Choroid plexus epithelial cell (primary cell): ENCODE measurements at regions not wholly inside any gene's neighbourhood (a gene's known extent, or its start where the extent isn't known, plus 50 kb on each side); places are given as distances from the start of the nearest gene placed in this dataset.

Experiments used
- DNase-seq: peaks from one replicate; pipeline ENCODE4 v3.0.0-alpha.2; 2010; ENCODE audit warnings: low read depth
- H3K4me3 ChIP-seq: 2 replicates; pipeline ENCODE4 v1.5.1; 2011; ENCODE audit warnings: low read depth, mild to moderate bottlenecking, control low read depth, low read length, moderate library complexity
- CTCF ChIP-seq: conservative IDR thresholded peaks from 2 replicates; pipeline ENCODE4 v1.5.1; 2011; ENCODE audit warnings: low read depth, mild to moderate bottlenecking, control low read depth, inconsistent platforms, low read length, moderate library complexity

GRCh38 chr5:167332309-167332708, 959.1 kb upstream of the WWC1 start:
- no peak overlapping the region for H3K4me3 ChIP-seq
- no peak for DNase-seq
- no peak for TF ChIP-seq CTCF

- no peak overlapping the region for H3K4me3 ChIP-seq
- DNase-seq = no peak
- TF ChIP-seq CTCF = no peak
Observed at GRCh38 chr5:167336161-167336560, 955.3 kb upstream of the WWC1 start.

- TF ChIP-seq CTCF = no peak
Observed at GRCh38 chr5:167339205-167339604, 952.2 kb upstream of the WWC1 start.

GRCh38 chr5:167346461-167346860, 945.0 kb upstream of the WWC1 start:
- TF ChIP-seq CTCF = no peak
- DNase-seq = no peak
- no peak overlapping the region for H3K4me3 ChIP-seq

More at GRCh38 chr5:167339205-167339604, 952.2 kb upstream of the WWC1 start:
- H3K4me3 ChIP-seq = no peak overlapping the region
- no peak for DNase-seq

- no peak for TF ChIP-seq CTCF
- H3K4me3 ChIP-seq = no peak overlapping the region
- no peak for DNase-seq
Observed at GRCh38 chr5:167348251-167348926, 943.1 kb upstream of the WWC1 start.

- no peak for DNase-seq
- no peak for TF ChIP-seq CTCF
- H3K4me3 ChIP-seq = no peak overlapping the region
Observed at GRCh38 chr5:167348980-167349379, 942.5 kb upstream of the WWC1 start.

- TF ChIP-seq CTCF = no peak
- no peak overlapping the region for H3K4me3 ChIP-seq
- no peak for DNase-seq
Observed at GRCh38 chr5:167351316-167351715, 940.1 kb upstream of the WWC1 start.
